ENCODE measurements at regions not wholly inside any gene's neighbourhood (a gene's known extent, or its start where the extent isn't known, plus 50 kb on each side); places are given as distances from the start of the nearest gene placed in this dataset.
"Not testable (repeated sequence)": the region's sequence is repeated elsewhere in the genome, so short reads cannot be mapped to it uniquely, and the experiment has no call there.

GRCh38 chr10:53432035-53432434 is 659.5 kb upstream of the MBL2 start:
- DNase-seq (ENCODE audit: low spot score) = no peak

- no peak for DNase-seq (ENCODE audit: low spot score)
Measured at GRCh38 chr10:53430974-53431373, 658.4 kb upstream of the MBL2 start.

GRCh38 chr10:53430127-53430891 is 657.7 kb upstream of the MBL2 start:
- DNase-seq (ENCODE audit: low spot score) = no peak

GRCh38 chr10:53422223-53422888 is 649.8 kb upstream of the MBL2 start:
- DNase-seq (ENCODE audit: low spot score) = no peak

- DNase-seq (ENCODE audit: low spot score) = no peak
Measured at GRCh38 chr10:53412651-53413050, 640.1 kb upstream of the MBL2 start.

GRCh38 chr10:53406532-53406931 is 633.9 kb upstream of the MBL2 start:
- no peak for DNase-seq (ENCODE audit: low spot score)

- peak; percentile 45 for DNase-seq (ENCODE audit: low spot score)
Measured at GRCh38 chr10:53403688-53404087, 631.1 kb upstream of the MBL2 start.

GRCh38 chr10:53402594-53402993 is 630.0 kb upstream of the MBL2 start:
- DNase-seq (ENCODE audit: low spot score) = no peak

- DNase-seq (ENCODE audit: low spot score) = no peak
Measured at GRCh38 chr10:53401536-53401935, 629.0 kb upstream of the MBL2 start.

- no peak for DNase-seq (ENCODE audit: low spot score)
Measured at GRCh38 chr10:53396876-53397275, 624.3 kb upstream of the MBL2 start.

GRCh38 chr10:53395449-53395848 is 622.9 kb upstream of the MBL2 start:
- DNase-seq (ENCODE audit: low spot score) = no peak

GRCh38 chr10:53387562-53387961 is 615.0 kb upstream of the MBL2 start:
- DNase-seq (ENCODE audit: low spot score) = no peak

- no peak for DNase-seq (ENCODE audit: low spot score)
Measured at GRCh38 chr10:53382543-53382942, 610.0 kb upstream of the MBL2 start.

GRCh38 chr10:53379956-53380355 is 607.4 kb upstream of the MBL2 start:
- no peak for DNase-seq (ENCODE audit: low spot score)

- no peak for DNase-seq (ENCODE audit: low spot score)
Measured at GRCh38 chr10:53370347-53370746, 597.8 kb upstream of the MBL2 start.

GRCh38 chr10:53361936-53362335 is 589.4 kb upstream of the MBL2 start:
- DNase-seq (ENCODE audit: low spot score) = no peak

GRCh38 chr10:53361281-53361680 is 588.7 kb upstream of the MBL2 start:
- no peak for DNase-seq (ENCODE audit: low spot score)

GRCh38 chr10:53358978-53359377 is 586.4 kb upstream of the MBL2 start:
- not testable (repeated sequence) for DNase-seq (ENCODE audit: low spot score)

- no peak for DNase-seq (ENCODE audit: low spot score)
Measured at GRCh38 chr10:53358536-53358935, 586.0 kb upstream of the MBL2 start.

GRCh38 chr10:53357587-53357986 is 585.0 kb upstream of the MBL2 start:
- DNase-seq (ENCODE audit: low spot score) = no peak

- no peak for DNase-seq (ENCODE audit: low spot score)
Measured at GRCh38 chr10:53356616-53357349, 584.2 kb upstream of the MBL2 start.

GRCh38 chr10:53342531-53342930 is 569.9 kb upstream of the MBL2 start:
- not testable (repeated sequence) for DNase-seq (ENCODE audit: low spot score)

GRCh38 chr10:53338199-53338598 is 565.6 kb upstream of the MBL2 start:
- not testable (repeated sequence) for DNase-seq (ENCODE audit: low spot score)

Data from ureter (tissue), 1 donor.